ENCODE measurements at regions not wholly inside any gene's neighbourhood (a gene's known extent, or its start where the extent isn't known, plus 50 kb on each side); places are given as distances from the start of the nearest gene placed in this dataset.

DNA sequence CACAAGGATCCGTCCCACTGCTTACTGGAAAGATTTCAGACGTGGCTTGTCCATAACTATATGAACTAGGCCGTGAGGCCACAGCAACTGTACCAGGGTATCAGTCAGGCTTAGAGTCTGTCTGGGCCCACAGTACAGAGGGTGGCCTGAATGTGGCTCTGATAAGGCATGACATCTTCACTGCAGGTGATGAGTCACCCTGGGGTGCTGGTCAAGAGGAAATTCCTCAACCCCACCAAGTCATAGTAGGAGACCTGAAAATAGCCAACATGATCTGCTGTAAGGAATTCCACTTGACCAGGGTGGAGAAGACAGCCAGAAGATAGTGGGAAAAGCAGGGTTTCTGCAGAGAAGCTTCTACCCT lies 107.7 kb downstream of the INHBB start:
- TF ChIP-seq, protein P1, sequence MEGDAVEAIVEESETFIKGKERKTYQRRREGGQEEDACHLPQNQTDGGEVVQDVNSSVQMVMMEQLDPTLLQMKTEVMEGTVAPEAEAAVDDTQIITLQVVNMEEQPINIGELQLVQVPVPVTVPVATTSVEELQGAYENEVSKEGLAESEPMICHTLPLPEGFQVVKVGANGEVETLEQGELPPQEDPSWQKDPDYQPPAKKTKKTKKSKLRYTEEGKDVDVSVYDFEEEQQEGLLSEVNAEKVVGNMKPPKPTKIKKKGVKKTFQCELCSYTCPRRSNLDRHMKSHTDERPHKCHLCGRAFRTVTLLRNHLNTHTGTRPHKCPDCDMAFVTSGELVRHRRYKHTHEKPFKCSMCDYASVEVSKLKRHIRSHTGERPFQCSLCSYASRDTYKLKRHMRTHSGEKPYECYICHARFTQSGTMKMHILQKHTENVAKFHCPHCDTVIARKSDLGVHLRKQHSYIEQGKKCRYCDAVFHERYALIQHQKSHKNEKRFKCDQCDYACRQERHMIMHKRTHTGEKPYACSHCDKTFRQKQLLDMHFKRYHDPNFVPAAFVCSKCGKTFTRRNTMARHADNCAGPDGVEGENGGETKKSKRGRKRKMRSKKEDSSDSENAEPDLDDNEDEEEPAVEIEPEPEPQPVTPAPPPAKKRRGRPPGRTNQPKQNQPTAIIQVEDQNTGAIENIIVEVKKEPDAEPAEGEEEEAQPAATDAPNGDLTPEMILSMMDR (IDR thresholded peaks at IDR 0.05): no peak
- no peak for TF ChIP-seq POLR2A (IDR thresholded peaks at IDR 0.05)

All from heart left ventricle (tissue), 13 donors.